T-helper 1 cell (primary cell): ENCODE measurements at regions not wholly inside any gene's neighbourhood (a gene's known extent, or its start where the extent isn't known, plus 50 kb on each side); places are given as distances from the start of the nearest gene placed in this dataset.
"Not testable (repeated sequence)": the region's sequence is repeated elsewhere in the genome, so short reads cannot be mapped to it uniquely, and the experiment has no call there.

ENCODE experiments used
- DNase-seq, 5 donors: peaks; one replicate each; pipeline ENCODE4 v3.0.0-alpha.2; 2012 to 2020

DNA sequence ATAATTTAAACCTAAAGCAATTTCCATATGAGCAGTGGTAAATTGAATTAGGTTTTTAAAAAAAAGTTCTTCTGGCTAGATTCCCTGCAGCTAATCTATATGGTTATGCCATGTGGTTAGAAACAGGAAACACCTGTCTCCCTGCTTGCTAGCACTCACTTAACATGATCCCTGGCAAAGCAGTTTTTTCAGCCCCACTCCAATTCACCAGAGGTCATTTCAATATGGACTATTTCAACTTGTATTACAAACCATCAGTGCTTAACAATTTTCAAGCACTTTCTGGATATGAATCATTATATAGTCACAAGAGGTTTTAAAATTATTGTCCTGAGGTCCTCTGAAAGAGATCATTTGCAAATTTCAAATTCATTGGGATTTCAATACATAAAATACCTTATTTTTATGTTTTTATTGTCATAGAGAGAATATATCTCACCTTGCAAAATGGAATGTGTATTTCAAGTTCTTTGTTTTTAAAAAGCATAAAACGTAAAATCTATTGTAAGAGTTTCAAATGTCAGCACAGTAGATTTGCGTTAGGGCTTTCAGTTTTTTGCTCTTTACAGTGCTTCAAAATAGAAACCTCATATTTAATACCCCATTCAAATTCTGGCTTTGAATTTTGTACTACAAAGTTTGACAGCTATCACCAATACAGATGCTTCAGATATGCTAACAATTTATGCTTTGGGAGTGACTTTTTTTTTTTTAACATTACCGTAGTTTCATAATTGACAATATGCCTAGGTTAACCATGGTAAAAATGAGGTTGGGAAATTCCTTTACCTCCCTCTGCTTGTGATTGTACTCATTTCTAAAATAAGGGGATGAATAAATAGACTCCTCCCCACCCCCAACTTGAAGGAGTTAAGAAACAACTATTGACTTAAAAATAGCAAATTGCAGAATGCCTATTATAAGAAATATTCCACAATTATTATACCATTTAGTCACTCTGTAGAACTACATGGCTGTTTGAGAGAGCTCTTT is 117.5 kb upstream of the HGF start:
- DNase-seq, result no peak

DNA sequence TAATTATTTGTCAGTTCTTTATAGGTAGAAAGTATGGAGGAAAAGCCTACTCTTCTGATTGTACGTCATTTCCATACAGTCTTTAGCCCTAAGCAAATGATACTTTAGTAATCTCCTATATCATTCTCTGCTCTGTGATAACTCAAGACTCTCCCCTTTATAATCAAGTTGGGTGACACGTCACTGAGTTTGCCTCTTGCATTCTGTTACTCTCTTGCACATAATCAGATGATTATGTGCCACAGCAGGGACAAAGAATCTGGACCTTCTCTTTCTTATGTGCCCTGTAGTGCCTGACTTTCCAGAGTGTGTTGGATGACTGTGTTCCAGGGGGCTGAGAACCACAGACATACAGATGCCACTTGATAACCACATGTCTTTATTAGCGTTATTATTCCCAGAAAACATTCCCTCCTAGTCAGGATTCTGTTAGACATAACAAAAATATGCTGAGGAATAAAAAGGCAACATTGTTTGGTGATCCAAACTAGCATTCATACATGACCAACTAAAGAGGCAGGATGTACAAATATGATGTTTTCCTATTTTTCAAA is 116.4 kb upstream of the HGF start:
- DNase-seq, result no peak

DNA sequence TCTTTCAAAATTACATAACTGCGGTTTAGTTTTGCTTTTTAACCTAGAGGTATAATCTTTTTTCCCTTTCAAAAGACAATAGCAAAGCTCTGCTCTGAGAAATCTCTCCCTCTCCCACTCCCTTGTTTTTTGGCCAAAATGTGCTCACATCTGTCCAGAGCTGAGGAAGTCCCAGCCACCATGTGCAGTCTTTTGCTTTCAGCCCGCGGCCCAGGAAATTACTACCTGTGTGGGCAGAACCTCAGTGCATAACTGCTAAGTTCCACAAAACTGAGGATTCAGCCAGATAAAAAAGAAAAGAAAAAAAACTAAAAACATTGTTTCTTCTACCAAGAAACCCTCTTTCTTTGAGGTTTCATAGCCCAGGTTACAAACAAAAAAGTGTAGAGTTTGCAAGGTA is 115.0 kb upstream of the HGF start:
- no peak for DNase-seq

DNA sequence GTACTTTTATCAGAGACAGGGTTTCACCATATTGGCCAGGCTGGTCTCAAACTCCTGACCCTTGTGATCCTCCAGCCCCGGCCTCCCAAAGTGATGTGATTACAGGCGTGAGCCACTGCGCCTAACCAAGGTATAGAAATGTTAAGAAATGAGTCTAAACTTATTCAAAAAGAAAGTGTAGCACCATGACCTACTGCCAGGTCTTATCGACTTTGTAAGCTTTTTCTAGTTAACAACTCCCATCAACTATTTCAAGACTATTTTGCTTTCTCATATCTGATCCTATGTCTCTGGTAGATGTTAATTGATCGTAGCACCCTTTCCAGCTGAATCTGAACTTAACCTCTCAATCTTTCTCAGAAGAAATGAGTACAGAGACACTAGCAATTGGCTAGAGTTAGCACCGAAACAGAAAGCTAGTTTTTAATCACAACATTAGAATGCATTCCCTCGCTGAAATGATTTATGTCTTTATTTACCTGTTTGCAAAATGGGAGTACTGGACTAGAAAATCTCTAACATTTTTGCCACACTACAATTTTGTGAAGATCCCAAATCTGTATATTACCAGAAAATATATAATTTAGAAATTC is 114.0 kb upstream of the HGF start:
- no peak for DNase-seq

DNA sequence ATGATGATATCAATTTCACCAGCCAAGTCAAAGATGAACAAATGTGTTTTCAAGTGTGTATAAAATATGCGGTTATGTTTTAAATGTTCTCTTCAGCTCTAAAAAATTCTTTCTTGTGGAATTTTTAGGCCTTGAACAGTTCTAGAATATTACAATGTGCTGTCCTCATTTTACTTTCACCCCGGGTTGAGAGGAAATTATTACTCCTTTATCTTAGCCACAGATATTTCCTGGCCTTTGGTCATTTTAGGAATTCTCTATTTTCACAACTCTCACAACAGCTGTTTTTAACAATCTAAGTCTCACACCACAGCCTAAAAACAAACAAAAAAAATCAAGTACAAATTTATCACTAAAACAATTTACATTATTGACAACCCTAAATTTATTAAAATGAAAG is 112.2 kb upstream of the HGF start:
- DNase-seq, result no peak

DNA sequence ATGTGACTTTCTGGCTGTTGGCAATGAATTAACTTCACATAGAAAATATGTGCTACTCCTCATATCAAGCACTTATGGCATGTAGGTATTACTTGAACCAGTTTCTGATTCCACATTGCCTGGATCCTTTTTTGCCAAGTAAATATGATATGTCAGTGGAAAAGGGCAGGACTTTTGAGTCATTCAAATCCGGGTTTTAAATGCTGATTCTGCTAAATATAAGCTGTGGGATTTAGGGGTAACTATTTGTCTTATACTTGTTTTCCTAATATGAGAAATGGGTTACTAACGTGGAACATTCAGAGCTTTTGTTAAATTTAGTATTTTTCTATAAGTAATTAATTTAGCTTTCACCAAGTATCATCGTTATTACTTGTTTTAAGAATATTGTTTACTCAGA is 108.0 kb upstream of the HGF start:
- DNase-seq, result no peak

DNA sequence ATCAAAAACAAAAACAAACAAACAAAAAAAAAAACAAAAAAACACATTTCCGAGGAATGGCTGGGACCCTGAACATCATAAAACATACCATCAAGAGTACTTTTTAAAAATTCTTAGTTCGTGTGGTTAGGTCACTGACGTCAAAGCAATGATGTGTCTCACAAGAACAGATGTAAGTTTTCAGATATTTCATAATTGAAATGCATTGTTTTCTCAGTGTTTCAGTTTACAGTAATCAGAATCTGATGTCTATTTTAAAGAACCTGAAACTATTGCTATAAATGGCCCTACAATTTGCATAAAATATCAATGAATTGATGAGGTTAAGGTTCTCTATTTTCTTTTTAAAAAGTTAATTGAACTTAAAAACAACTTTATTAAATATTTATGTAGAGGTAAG is 103.7 kb upstream of the HGF start:
- DNase-seq, result no peak

DNA sequence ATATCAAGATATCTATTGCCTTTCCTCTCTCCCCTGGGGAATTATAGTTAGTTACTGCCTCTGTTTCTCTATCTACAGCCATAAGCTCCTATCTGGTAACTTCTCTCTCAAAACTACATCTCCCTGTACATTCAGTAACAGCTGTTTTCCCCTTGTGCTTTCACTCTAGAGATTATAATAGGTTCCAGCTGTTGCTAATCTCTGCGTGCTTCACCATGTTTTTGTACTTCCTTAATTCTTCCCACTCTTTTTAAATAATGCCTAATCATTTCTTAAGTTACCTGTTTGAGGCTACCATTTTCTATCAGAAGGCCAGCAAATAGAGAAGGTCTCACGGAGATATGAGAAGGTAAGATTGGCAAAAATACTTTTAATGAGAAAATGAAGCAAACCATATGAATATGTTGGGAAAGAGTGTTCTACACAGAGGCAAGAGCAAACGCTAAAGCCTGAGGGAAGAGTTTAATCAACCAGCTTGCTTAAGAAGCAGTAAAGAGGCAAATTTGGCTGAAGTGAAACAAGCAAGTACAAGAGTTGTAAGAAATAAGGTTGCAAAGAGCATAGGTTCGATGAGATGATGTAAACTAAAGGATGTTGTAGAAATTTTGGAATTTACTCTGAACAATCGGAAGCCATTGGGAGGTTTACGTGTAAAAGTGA is 101.9 kb upstream of the HGF start:
- no peak for DNase-seq

DNA sequence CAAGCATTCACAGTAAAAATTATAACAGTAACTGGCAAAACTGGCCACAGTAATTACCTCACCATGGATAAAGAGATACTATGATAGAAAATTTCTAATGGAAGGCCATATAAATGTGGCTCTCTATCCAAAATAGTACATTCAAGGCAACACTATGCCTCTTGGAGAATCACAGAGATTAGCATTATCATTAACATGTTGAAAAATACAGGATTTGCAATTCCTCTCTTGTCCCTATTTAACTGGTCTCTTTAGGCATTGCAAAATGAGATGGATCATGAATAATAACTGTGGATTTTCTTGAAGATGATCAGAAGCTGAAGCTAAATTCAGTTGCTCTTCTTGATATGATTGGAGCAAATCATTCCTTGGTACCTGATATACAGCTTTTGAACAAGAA is 100.8 kb upstream of the HGF start:
- no peak for DNase-seq

DNA sequence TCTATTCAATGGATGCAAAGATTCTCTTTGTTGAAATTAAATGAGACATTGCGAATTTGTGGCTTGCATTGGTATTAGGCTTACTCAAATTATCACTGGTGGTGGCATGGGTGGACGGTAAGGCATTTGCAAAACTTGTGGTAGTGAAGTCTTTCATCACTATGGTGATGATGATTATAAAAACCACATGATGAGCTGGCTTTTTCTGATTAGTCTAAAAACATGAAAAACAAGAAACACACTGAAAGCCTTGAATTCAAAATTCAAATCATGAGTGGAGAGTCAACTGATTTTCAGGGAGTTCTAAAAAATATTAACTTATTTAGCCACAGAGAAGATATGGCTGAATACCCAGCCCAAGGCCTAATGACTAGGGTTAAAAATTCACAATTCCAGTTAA is 99.8 kb upstream of the HGF start:
- no peak for DNase-seq

DNA sequence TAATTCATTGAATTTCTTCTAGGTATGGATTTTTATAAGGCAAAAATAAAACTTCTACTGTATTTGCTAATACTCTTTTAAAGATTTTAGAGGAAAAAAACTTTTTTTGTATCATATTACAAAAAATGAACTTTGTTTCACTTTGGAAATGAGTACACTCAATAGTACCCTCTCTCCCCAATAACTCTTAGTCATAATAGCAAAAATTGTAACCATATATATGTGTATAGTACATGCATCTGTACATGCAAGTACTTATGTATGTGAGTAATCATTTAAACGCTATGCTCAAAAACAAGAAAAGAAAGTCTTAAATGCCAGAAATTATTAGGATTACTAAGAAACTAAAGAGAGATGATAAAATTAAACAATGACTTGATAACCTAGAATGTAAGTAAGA is 95.9 kb upstream of the HGF start:
- DNase-seq, result no peak

DNA sequence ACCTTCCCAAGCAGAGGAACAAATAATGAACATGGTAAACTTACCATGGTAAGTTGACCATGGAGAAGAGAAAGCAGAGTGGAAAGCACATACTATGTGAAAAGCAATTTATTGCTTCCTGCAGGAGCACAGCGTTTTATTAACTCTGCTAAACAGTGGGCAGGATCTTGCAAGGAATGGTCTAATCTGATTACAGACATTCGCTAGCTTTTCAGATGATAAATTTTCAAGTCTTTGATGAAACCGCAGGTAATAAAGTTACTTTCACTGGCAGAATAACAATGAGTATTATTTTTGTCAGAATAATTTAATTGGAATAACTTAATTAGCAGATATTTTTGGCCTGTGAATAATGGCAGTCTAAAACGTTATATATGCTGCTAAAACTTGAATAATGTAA is 89.6 kb upstream of the HGF start:
- DNase-seq, result no peak

DNA sequence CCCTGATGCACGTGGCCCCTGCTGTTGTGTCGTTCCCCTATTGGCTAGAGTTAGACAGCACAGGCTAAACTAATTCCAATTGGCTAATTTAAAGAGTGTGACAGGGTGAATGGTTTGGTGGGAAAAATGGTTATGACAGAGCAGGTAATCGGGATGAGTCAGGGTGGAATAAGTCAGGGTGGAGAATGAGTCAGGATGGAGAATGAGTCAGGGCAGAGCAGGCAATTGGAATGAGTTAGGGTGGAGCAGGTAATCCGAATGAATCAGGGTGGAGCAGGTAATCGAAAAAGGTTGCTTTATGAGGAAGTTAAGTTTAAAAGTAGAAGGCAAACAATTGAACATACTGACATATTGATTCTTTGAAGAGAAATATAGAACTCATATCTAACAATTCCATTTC is 89.0 kb upstream of the HGF start:
- not testable (repeated sequence) for DNase-seq

DNA sequence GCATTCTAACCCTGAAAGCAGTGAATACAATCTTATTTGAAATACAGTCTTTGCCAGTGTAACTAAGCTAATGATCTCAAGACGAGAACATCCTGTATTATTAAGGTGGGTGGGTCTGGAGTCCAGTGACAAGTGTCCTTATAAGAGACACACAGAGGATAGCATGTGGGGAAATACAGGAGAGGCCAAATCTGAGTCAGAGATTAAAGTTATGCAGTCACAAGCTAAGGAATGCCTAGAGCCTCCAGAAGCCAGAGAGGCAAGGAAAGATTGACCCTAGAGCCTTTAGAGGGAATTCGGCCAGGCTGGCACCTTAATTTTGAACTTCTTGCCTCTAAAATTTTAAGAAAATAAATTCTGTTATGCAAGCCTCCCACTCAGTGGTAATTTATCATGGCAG is 87.5 kb upstream of the HGF start:
- DNase-seq, result no peak

DNA sequence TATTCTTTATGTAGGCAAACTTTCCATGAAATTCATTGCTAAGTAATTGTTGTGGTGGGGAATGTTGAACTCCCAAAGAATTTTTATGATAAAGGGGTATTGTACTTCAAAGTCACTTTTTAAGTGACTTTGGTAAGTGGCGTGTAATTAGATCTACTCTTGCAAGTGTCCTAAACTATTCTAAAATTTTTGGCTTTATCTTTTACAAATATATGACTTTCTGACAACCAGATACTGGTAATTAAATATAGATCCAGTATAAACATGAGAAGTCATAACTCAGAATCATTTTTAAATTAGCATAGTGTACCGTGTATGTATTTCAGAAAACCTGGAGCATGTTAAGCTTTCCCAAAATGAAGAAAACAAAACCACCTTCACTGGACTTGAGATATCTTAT is 84.7 kb upstream of the HGF start:
- no peak for DNase-seq

DNA sequence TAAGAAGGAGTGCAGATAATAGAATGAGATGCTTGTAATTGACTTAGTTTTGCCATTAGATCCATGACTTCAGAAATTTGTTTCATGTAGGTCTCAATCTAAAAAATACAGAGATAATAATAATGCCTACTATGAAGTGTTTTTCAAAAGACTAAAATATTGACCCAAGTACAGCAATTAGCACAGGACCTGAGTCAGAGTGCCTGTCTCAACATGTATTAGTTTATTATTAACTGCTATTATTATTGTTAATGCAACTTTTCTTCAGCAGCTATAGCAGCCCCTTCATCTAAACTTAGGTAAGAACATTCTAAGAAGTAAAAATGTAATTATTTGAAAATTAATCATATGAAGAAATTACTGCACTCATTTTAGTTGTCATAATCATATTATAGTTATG is 82.9 kb upstream of the HGF start:
- no peak for DNase-seq

DNA sequence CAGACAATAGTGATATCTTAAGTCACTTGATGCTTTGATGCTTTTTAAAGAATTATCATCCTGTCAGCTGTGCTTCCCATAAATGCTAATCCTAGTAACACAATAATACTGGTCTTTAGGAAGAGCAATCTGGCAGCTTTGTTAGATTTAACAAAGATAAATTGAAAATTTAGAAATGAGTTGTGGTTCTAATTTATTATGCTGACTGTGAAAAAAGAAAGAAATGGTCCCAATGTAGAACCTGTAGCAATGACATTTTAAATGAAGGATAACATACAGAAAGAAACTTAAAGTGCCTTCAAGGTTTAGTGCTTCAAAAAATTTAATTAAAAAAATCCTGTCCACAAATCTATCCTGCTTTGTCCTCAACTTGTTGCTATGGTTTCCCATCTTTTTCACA is 81.6 kb upstream of the HGF start:
- no peak for DNase-seq

DNA sequence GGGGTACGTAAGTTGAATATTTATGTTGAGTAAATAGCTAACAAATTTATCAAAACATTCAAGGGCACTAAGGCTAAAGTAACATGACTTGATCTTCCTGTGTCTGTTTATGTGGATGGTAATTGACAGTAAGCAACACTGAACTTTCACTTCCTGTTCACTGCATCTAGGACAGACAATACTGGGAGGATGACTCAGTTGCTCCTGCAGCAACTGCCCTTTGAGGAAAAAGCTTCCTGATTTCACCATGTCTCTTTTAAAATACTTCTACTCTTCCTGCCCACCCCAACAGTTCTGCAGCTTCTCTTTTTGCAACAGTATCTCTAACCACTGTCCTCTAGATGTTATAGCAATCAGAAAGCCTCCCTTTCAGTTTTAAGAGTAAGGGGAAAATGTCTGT is 76.6 kb upstream of the HGF start:
- peak in 1 of 5 donors; percentile 4 for DNase-seq

DNA sequence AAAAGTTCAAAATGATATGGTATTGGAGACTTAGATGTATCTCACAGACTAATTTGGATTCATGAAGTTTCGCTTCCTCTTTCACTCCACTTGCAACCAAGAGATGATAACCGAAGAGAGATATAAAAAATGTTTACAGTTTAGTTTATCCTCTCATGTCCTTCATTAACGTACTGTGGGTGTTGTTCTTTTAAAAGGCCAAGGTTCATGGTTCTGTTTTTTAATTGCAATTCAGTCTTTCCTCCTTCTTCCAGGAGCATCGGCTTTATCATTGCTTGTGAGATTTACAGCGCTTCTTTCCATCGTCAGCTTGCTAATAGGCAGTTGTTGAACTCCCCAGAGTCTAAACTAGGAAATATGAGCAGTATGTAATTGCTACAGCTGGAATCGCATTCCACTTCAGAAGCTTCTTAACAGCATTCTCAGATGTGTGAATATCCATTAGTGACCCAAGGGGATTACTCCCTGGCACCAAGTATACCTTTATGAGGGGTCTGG is 75.9 kb upstream of the HGF start:
- no peak for DNase-seq

DNA sequence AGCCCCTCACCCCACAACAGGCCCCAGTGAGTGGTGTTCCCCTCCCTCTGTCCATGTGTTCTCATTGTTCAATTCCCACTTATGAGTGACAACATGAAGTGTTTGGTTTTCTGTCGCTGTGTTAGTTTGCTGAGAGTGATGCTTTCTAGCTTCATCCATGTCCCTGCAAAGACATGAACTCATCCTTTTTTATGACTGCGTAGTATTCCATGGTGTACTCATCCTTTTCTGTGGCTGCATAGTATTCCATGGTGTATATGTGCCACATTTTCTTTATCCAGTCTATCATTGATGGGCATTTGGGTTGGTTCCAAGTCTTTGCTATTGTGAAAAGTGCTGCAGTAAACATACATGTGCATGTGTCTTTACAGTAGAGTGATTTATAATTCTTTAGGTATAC is 73.8 kb upstream of the HGF start:
- not testable (repeated sequence) for DNase-seq

DNA sequence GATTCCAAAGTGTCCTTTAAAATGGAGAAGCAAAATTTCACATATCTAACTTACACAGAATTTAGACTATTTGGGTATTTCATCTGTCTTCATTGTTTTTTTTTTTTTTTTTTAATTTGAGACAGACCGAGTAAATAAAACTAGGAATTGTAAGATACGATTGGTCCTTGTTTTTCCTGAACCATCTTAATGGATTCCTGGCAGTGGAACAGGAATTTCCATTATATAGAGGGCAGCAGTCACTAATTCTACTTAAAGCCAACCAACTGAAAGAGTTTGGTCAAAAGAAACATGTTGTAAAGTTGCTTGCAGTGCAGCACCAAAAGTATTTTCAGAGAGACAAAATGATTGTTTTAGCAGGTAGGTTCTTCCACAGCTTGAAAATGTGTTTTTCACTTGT is 72.5 kb upstream of the HGF start:
- DNase-seq, result no peak

DNA sequence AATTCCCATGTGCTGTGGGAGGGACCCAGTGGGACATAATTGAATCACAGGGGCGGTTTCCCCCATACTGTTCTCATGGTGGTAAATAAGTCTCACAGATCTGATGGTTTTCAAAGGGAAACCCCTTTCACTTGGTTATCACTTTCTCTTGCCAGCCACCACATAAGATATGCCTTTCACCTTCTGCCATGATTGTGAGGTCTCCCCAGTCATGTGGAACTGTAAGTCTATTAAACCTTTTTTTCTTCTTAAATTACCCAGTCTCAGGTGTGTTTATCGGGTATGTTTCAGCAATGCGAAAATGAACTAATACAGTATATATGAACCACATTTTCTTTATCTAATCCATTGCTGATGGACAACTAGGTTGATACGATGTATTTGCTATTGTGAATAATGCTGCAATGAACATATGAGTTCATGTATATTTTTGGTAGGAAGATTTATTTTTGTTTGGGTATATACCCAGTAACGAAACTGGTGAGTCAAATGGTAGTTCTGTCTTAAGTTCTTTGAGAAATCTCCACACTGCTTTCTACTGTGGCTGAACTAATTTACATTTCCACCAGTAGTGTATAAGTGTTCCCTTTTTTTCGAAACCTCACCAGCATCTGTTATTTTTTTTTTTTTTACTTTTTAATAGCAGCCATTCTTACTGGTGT is 70.0 kb upstream of the HGF start:
- DNase-seq, result no peak

DNA sequence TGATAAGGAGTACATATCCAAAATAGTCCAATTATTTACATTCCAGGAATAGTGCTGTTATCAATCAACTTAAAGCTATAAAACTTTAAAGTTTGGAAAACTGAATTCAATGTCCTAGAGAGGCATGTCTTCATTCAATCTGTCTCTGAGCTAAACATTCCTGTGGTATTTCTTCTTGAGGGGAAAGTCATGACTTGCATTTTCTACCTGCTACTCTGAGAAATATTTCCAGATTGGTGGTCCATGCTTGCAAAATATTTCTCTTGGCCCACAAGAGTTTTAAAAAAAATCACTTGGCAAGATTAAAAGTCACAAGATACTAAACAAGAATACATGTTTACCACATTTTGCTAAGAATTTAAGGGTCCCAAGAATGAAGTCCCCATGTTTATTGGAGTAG is 63.6 kb upstream of the HGF start:
- no peak for DNase-seq
